HG03060 (cell line): ENCODE measurements at regions not wholly inside any gene's neighbourhood (a gene's known extent, or its start where the extent isn't known, plus 50 kb on each side); places are given as distances from the start of the nearest gene placed in this dataset.
A peak's percentile ranks its signal among the peaks of the same experiment; 100 is the strongest.

Source experiments
- ATAC-seq: cut with Tn5 transposase; IDR thresholded peaks from one replicate; pipeline ENCODE4 v1.9.1; 2021; ENCODE audit warnings: low read depth, moderate number of reproducible peaks; ENCODE audit not compliant: unreplicated experiment

DNA sequence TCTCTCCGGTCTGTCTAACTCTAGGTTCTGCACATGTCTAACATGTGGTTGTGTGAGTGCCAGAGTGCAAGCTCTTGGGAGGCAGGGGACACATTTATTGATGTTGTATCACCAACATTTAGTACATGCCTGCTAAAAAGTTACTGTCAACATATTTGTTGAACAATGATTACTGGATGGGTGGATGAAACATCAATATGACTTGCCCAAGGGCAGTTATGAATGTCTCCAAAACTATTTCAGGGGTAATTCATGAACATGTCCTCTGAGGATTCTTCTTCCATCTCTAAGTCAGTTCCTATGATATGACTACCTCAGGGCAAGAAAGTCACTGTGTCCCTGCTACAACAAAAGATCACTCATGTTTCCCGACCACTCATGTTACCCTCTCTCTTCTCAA, 91.3 kb upstream of the STEAP1B start:
- no peak for ATAC-seq

- no peak for ATAC-seq
Measured at GRCh38 chr7:22589641-22590201, 89.7 kb upstream of the STEAP1B start.

DNA sequence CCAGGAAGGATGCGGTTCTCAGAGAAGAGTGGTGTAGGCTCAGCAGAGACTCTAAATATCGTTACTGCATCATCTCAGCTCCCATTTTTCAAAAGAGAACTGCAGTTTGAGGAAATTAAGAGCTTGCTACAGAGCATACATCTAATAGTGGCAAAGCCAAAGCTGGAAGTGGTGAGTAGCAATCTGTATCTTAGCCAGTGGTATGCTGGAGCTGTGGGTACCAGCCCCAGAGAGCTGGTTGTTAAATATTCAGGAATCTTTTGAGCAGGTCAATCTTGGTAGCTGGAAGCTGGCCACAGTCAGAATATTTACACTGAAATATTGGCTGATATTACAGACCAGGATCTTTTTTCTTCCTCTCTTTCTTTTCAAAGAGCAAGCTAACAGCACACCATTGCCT, 88.4 kb upstream of the STEAP1B start:
- ATAC-seq = no peak

DNA sequence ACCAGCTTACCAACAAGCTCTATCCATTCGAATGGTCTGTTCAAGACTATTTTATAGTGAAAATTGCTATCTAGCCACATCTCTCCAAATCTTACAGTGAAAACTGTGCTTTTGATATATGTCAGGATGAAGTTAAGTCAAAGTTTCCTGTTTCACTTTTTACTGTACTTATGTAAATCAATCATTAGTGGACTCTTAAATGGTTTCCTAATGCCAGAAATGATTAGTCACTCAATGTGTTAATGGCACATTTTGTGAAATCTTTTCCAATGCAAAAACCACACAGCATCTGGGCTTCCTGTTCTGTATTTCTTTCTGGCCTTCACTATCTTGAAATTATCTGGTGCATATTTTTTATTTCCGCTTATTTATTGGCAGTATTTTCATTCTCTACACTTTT, 87.3 kb upstream of the STEAP1B start:
- ATAC-seq = no peak

DNA sequence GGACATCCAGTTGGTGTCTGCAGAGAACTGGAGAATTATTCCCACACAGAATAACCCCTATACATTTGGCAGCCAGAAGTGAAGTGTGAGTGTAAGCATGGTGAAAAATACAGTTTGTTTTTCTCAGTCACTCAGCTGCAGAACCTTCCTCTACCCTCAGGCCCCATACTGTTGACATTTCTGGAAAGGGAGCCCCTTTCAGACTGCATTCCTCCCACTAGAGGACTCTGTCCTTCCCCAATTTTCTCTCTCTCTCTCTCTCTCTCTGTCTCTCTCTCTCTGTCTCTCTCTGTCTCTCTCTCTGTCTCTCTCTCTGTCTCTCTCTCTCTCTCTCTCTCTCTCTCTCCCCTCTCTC, 86.8 kb upstream of the STEAP1B start:
- no peak for ATAC-seq

- ATAC-seq = no peak
Measured at GRCh38 chr7:22586101-22586785, 86.3 kb upstream of the STEAP1B start.

DNA sequence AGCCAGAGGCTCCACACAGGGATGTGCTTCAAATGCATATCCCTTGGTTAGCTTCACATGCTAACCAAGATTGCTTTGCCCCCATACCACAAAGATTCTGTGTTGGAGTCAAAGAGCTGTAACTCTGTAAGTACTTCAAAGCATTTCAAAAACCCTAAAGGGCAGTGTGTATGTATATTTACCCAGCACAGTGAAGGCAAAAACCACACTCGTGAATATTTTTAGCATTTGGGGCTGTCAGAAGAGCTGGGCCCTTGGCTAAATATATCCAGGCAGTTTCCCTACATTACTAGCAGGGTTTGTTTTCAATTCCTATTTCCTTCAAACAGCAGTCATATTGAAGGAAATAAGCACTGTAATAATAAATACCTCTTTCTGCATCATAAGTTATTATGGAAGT, 84.2 kb upstream of the STEAP1B start:
- peak; percentile 61 for ATAC-seq

GRCh38 chr7:22582863-22583622, 83.1 kb upstream of the STEAP1B start:
- ATAC-seq = no peak

DNA sequence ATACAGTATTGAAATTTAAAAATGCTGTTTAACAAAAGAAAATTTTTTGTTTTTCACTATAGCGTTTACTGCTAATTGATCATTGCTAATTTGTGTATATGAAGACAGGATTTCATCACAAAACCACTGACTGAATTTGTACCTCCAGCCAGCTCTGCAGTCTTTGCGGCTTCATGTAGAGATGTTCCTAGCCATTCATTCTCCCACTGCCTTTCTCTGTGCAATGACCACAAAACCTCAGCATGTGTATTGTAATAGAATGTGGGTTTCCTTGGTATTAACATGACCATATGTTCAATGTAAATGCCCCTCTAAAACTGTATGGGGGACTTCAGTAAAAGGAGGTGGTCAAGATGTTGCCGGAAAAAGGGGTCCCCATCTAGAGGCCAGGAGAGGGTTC, 81.1 kb upstream of the STEAP1B start:
- ATAC-seq = no peak

DNA sequence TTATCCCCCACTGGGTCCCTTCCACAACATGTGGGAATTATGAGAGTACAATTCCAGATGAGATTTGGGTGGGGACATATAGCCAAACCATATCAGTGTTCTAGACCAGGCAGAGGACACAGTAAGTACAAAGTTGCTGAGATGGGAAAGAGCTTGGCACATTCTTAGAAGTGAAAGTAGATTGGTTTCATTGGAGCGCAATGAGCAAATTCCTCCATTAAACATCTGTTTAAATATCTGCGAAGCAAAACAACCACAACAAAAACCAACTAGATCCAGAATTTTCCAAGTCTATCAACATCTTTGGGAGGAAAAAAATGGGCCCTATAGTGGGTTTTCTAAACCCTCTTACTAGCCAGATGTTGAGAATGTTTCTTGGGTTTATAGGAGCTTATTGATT, 80.0 kb upstream of the STEAP1B start:
- no peak for ATAC-seq

- ATAC-seq = no peak
Measured at GRCh38 chr7:22578007-22578733, 78.2 kb upstream of the STEAP1B start.

DNA sequence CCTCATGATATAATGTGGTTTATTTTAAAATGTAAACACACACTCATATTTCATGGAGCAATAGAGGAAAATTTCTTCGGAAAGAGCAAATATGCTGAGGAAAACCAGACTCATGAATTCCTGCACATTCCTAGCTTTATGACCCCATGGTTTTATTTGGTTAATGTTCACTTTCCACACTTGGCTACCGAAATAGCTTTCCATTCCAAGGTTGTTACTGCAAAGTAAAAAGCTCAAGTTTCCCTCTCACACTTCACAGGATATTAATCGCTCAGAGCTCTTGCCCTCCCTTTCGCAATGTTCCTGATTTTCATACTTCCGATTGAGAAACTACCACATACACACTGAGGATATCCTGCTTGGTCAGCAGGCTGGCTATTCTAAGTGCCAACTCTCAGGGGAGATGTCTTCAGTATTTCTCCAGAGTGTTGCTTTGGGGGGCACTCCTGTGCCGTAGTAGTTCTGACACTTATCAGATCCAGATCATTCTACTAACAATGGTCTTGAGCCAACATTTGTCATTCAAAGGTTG, 77.5 kb upstream of the STEAP1B start:
- ATAC-seq = no peak

DNA sequence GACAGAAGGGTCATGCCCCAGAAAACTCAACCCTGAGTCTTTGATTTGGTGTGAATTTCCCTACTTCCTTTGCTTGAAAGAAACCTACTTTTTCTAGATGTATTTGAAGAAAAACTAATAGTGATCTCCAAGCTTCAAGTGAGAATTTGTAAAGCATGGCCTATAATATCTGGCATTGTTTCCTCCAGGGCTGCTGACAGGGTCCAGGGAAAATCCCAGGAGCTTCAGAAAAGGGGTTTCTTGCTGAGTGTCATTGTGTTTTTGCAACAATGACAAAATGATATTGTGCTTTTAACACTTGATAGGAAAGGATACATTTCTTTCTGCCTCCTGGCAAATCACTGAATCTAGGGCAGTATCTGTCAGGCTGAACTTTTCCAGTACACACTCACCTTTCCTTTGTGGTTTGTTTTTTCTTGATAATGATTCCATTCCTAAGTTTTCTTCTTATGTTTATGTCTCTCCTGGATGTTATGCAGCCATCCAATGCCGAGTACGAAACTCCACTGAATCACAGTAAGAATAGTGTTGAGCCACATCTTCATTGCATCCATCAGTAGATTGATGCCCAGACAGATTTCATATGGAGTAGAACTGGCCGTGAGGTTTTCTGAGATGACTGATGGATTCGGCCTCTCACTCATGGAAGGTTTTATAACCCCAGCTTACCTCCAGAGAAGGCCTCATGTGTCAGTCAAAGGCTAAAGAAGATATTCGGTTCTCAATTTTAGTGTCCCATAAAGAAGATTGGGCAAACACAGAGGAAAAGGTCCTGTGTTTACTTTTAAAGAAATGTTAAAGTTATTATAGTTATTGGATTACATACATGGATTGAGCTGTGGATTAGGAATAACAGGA, 76.9 kb upstream of the STEAP1B start:
- no peak for ATAC-seq

GRCh38 chr7:22574754-22575520, 74.9 kb upstream of the STEAP1B start:
- ATAC-seq = no peak

GRCh38 chr7:22572937-22573336, 72.9 kb upstream of the STEAP1B start:
- ATAC-seq = no peak

GRCh38 chr7:22572292-22572691, 72.3 kb upstream of the STEAP1B start:
- no peak for ATAC-seq

GRCh38 chr7:22571766-22572165, 71.8 kb upstream of the STEAP1B start:
- no peak for ATAC-seq

- no peak for ATAC-seq
Measured at GRCh38 chr7:22569586-22570321, 69.8 kb upstream of the STEAP1B start.

DNA sequence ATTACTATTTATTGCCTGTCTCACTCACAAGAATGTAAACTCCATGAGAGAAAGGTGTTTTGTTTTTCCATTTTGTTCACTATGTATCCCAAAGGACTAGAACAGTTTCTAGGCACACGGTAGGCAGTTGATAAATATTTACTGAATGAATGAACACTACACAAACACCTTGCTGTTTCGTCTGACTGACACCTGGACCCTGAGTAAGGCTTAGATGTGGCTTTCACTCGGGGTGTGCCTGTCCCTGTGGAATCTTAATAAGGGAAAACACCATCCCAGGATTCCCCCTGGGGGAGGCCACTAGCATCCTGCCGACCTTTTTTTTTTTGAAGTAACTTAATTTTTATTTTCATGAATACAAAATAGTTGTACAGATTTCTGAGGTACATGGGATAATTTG, 66.6 kb upstream of the STEAP1B start:
- ATAC-seq = no peak
